ENCODE measurements at regions not wholly inside any gene's neighbourhood (a gene's known extent, or its start where the extent isn't known, plus 50 kb on each side); places are given as distances from the start of the nearest gene placed in this dataset.

- no peak overlapping the region for H3K4ac ChIP-seq (ENCODE audit: low read depth, low read length)
- no peak overlapping the region for H2BK5ac ChIP-seq (ENCODE audit: low read depth, low read length, poor library complexity)
- no peak overlapping the region for H3K23ac ChIP-seq (ENCODE audit: low read length)
- H3K4me3 ChIP-seq (ENCODE audit: low read depth, low read length) = no peak overlapping the region
- no peak overlapping the region for H2AFZ ChIP-seq (ENCODE audit: insufficient read depth, low read length, poor library complexity)
- no peak overlapping the region for H4K12ac ChIP-seq (ENCODE audit: low read depth, low read length)
- no peak overlapping the region for H2BK12ac ChIP-seq (ENCODE audit: low read length)
- H3K4me1 ChIP-seq (ENCODE audit: control insufficient read depth in 1 of 2, insufficient read depth in 2 of 2, low read length in 2 of 2) = no peaks in the 10 kb centered on the region
- DNase-seq = peak; percentile 15 to 75
- H3K14ac ChIP-seq (ENCODE audit: low read length) = no peak overlapping the region
- no peak overlapping the region for H3K18ac ChIP-seq (ENCODE audit: low read length)
- H3K79me2 ChIP-seq (ENCODE audit: control insufficient read depth, insufficient read depth, low read length, poor library complexity) = no peaks in the 10 kb centered on the region
- H3K9ac ChIP-seq (ENCODE audit: low read length) = no peak overlapping the region
- no peaks in the 10 kb centered on the region for H3K79me1 ChIP-seq (ENCODE audit: low read length)
- no peak overlapping the region for H4K8ac ChIP-seq (ENCODE audit: low read depth, low read length)
- no CpG with 5 or more reads among the region's 3 CpGs for WGBS (ENCODE audit: extremely low coverage, insufficient coverage, insufficient read length)
- no peaks in the 10 kb centered on the region for H3K27me3 ChIP-seq (ENCODE audit: insufficient read depth, low read length)
- H3K36me3 ChIP-seq (ENCODE audit: control insufficient read depth in 1 of 2, insufficient read depth in 2 of 2, low read length in 2 of 2) = no peaks in the 10 kb centered on the region
- no peak overlapping the region for H3K27ac ChIP-seq (ENCODE audit: low read depth, low read length)
- H2BK120ac ChIP-seq (ENCODE audit: insufficient read depth, low read length, poor library complexity) = no peak overlapping the region
- no peaks in the 10 kb centered on the region for H3K9me3 ChIP-seq (ENCODE audit: insufficient read depth, low read depth, low read length)
- no peak overlapping the region for H4K91ac ChIP-seq (ENCODE audit: low read depth, low read length)
- no peak overlapping the region for H2AK5ac ChIP-seq (ENCODE audit: low read length)
- H3K4me2 ChIP-seq (ENCODE audit: low read length) = no peak overlapping the region
These were observed 502.7 kb downstream of the NUF2 start for GRCh38 chr1:163824490-163824889.

- H3K4me2 ChIP-seq (ENCODE audit: low read length) = no peak overlapping the region
- H3K23ac ChIP-seq (ENCODE audit: low read length) = no peak overlapping the region
- H3K36me3 ChIP-seq (ENCODE audit: control insufficient read depth in 1 of 2, insufficient read depth in 2 of 2, low read length in 2 of 2) = no peaks in the 10 kb centered on the region
- no CpG with 5 or more reads among the region's 3 CpGs for WGBS (ENCODE audit: extremely low coverage, insufficient coverage, insufficient read length)
- no peak overlapping the region for H2BK12ac ChIP-seq (ENCODE audit: low read length)
- no peaks in the 10 kb centered on the region for H3K4me1 ChIP-seq (ENCODE audit: control insufficient read depth in 1 of 2, insufficient read depth in 2 of 2, low read length in 2 of 2)
- no peak overlapping the region for H3K4ac ChIP-seq (ENCODE audit: low read depth, low read length)
- no peaks in the 10 kb centered on the region for H3K79me2 ChIP-seq (ENCODE audit: control insufficient read depth, insufficient read depth, low read length, poor library complexity)
- H2AFZ ChIP-seq (ENCODE audit: insufficient read depth, low read length, poor library complexity) = no peak overlapping the region
- no peak overlapping the region for H3K4me3 ChIP-seq (ENCODE audit: low read depth, low read length)
- H4K12ac ChIP-seq (ENCODE audit: low read depth, low read length) = no peak overlapping the region
- no peaks in the 10 kb centered on the region for H3K27me3 ChIP-seq (ENCODE audit: insufficient read depth, low read length)
- no peaks in the 10 kb centered on the region for H3K79me1 ChIP-seq (ENCODE audit: low read length)
- H2BK120ac ChIP-seq (ENCODE audit: insufficient read depth, low read length, poor library complexity) = no peak overlapping the region
- H3K14ac ChIP-seq (ENCODE audit: low read length) = no peak overlapping the region
- no peak overlapping the region for H2AK5ac ChIP-seq (ENCODE audit: low read length)
- H3K27ac ChIP-seq (ENCODE audit: low read depth, low read length) = no peak overlapping the region
- no peak overlapping the region for H3K9ac ChIP-seq (ENCODE audit: low read length)
- DNase-seq = no peak
- no peak overlapping the region for H2BK5ac ChIP-seq (ENCODE audit: low read depth, low read length, poor library complexity)
- no peak overlapping the region for H3K18ac ChIP-seq (ENCODE audit: low read length)
- no peak overlapping the region for H4K91ac ChIP-seq (ENCODE audit: low read depth, low read length)
- no peaks in the 10 kb centered on the region for H3K9me3 ChIP-seq (ENCODE audit: insufficient read depth, low read depth, low read length)
- no peak overlapping the region for H4K8ac ChIP-seq (ENCODE audit: low read depth, low read length)
These were observed 504.7 kb downstream of the NUF2 start for GRCh38 chr1:163826500-163826899.

GRCh38 chr1:163834778-163835177 lies 513.0 kb downstream of the NUF2 start:
- H2BK12ac ChIP-seq (ENCODE audit: low read length) = no peak overlapping the region
- H3K27ac ChIP-seq (ENCODE audit: low read depth, low read length) = no peak overlapping the region
- no peak overlapping the region for H3K14ac ChIP-seq (ENCODE audit: low read length)
- no peak overlapping the region for H4K8ac ChIP-seq (ENCODE audit: low read depth, low read length)
- no peaks in the 10 kb centered on the region for H3K27me3 ChIP-seq (ENCODE audit: insufficient read depth, low read length)
- no peak overlapping the region for H3K18ac ChIP-seq (ENCODE audit: low read length)
- H2BK5ac ChIP-seq (ENCODE audit: low read depth, low read length, poor library complexity) = no peak overlapping the region
- no peak for DNase-seq
- no peak overlapping the region for H3K4me3 ChIP-seq (ENCODE audit: low read depth, low read length)
- H3K36me3 ChIP-seq (ENCODE audit: control insufficient read depth in 1 of 2, insufficient read depth in 2 of 2, low read length in 2 of 2) = no peaks in the 10 kb centered on the region
- H4K12ac ChIP-seq (ENCODE audit: low read depth, low read length) = no peak overlapping the region
- no peak overlapping the region for H3K9ac ChIP-seq (ENCODE audit: low read length)
- H3K79me2 ChIP-seq (ENCODE audit: control insufficient read depth, insufficient read depth, low read length, poor library complexity) = no peaks in the 10 kb centered on the region
- no peak overlapping the region for H2AK5ac ChIP-seq (ENCODE audit: low read length)
- no peaks in the 10 kb centered on the region for H3K79me1 ChIP-seq (ENCODE audit: low read length)
- H3K4me1 ChIP-seq (ENCODE audit: control insufficient read depth in 1 of 2, insufficient read depth in 2 of 2, low read length in 2 of 2) = no peaks in the 10 kb centered on the region
- no peak overlapping the region for H3K23ac ChIP-seq (ENCODE audit: low read length)
- H4K91ac ChIP-seq (ENCODE audit: low read depth, low read length) = no peak overlapping the region
- no peak overlapping the region for H3K4me2 ChIP-seq (ENCODE audit: low read length)
- H3K4ac ChIP-seq (ENCODE audit: low read depth, low read length) = no peak overlapping the region
- H2AFZ ChIP-seq (ENCODE audit: insufficient read depth, low read length, poor library complexity) = no peak overlapping the region
- H2BK120ac ChIP-seq (ENCODE audit: insufficient read depth, low read length, poor library complexity) = no peak overlapping the region
- no peaks in the 10 kb centered on the region for H3K9me3 ChIP-seq (ENCODE audit: insufficient read depth, low read depth, low read length)
- no CpG with 5 or more reads among the region's 2 CpGs for WGBS (ENCODE audit: extremely low coverage, insufficient coverage, insufficient read length)

GRCh38 chr1:163836481-163836880 lies 514.7 kb downstream of the NUF2 start:
- H3K14ac ChIP-seq (ENCODE audit: low read length) = no peak overlapping the region
- no peak overlapping the region for H2BK12ac ChIP-seq (ENCODE audit: low read length)
- H3K18ac ChIP-seq (ENCODE audit: low read length) = no peak overlapping the region
- H3K4me2 ChIP-seq (ENCODE audit: low read length) = no peak overlapping the region
- no peak overlapping the region for H4K12ac ChIP-seq (ENCODE audit: low read depth, low read length)
- H3K9me3 ChIP-seq (ENCODE audit: insufficient read depth, low read depth, low read length) = no peaks in the 10 kb centered on the region
- H3K27me3 ChIP-seq (ENCODE audit: insufficient read depth, low read length) = no peaks in the 10 kb centered on the region
- no peak for DNase-seq
- no peak overlapping the region for H3K23ac ChIP-seq (ENCODE audit: low read length)
- no peaks in the 10 kb centered on the region for H3K79me1 ChIP-seq (ENCODE audit: low read length)
- H4K8ac ChIP-seq (ENCODE audit: low read depth, low read length) = no peak overlapping the region
- H3K4me3 ChIP-seq (ENCODE audit: low read depth, low read length) = no peak overlapping the region
- no CpG with 5 or more reads among the region's 1 CpG for WGBS (ENCODE audit: extremely low coverage, insufficient coverage, insufficient read length)
- no peak overlapping the region for H3K4ac ChIP-seq (ENCODE audit: low read depth, low read length)
- no peak overlapping the region for H2BK5ac ChIP-seq (ENCODE audit: low read depth, low read length, poor library complexity)
- H3K4me1 ChIP-seq (ENCODE audit: control insufficient read depth in 1 of 2, insufficient read depth in 2 of 2, low read length in 2 of 2) = no peaks in the 10 kb centered on the region
- H2AFZ ChIP-seq (ENCODE audit: insufficient read depth, low read length, poor library complexity) = no peak overlapping the region
- H2BK120ac ChIP-seq (ENCODE audit: insufficient read depth, low read length, poor library complexity) = no peak overlapping the region
- no peak overlapping the region for H2AK5ac ChIP-seq (ENCODE audit: low read length)
- H4K91ac ChIP-seq (ENCODE audit: low read depth, low read length) = no peak overlapping the region
- H3K36me3 ChIP-seq (ENCODE audit: control insufficient read depth in 1 of 2, insufficient read depth in 2 of 2, low read length in 2 of 2) = no peaks in the 10 kb centered on the region
- no peaks in the 10 kb centered on the region for H3K79me2 ChIP-seq (ENCODE audit: control insufficient read depth, insufficient read depth, low read length, poor library complexity)
- no peak overlapping the region for H3K27ac ChIP-seq (ENCODE audit: low read depth, low read length)
- no peak overlapping the region for H3K9ac ChIP-seq (ENCODE audit: low read length)
